DMS114 treated with DMSO at 0.1 percent for 48 hours (cell line): ENCODE measurements at regions not wholly inside any gene's neighbourhood (a gene's known extent, or its start where the extent isn't known, plus 50 kb on each side); places are given as distances from the start of the nearest gene placed in this dataset.
A peak's percentile ranks its signal among the peaks of the same experiment; 100 is the strongest.
"Not testable (repeated sequence)": the region's sequence is repeated elsewhere in the genome, so short reads cannot be mapped to it uniquely, and the experiment has no call there.

ENCODE experiments used
- DNase-seq: peaks from one replicate; lab custom pipeline; 2025; ENCODE audit not compliant: unreplicated experiment; lab: John Stamatoyannopoulos, UW

DNA sequence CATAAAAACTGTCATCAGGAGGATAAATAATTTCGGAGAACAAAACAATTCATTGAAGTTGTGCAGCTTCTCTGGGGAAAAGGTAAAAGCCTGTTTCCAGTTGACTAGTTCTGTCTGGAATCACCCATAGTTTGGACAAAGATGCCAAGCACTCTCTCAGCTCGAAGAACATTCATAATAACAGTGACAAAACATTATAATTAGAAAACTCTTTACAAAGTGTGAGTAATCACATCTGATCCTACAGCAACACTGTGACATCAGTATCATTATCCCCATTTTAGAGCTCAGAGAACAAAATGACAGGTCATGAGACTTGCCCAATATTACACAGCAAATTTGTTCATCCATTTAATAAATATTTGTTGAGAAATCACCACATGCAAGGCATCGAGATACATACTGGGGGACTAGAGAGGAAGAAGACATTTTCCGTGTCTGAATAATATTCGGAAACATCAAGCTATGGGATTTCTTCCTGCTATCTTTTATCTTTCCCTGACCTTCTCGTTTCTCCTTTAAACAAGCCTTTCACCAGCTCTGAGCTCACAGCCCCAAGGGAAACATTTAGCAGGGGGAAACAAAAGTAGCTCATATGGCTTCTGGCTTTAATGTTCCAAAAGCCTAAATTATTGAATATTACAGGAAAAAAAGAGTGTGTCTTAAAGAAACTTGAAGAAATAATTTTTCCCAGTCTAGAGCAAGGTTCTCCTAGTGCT is 123.3 kb upstream of the GHITM start:
- no peak for DNase-seq

DNA sequence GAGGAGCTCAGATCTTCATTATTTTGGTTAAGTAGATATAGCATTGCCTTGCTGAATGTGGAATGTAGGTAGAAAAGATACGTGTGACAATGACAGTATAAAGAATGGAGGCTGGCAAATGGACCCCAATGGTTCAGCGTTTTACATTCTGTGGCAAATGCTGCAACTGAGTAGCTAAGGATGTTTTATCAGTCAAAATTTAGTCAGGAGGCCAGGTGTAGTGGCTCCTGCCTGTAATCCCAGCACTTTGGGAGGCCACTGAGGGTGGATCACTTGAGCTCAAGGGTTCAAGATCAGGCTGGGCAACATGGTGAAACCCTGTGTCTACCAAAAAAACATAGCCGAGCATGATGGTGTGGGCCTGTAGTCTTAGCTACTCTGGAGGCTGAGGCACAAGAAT is 120.5 kb upstream of the GHITM start:
- no peak for DNase-seq

DNA sequence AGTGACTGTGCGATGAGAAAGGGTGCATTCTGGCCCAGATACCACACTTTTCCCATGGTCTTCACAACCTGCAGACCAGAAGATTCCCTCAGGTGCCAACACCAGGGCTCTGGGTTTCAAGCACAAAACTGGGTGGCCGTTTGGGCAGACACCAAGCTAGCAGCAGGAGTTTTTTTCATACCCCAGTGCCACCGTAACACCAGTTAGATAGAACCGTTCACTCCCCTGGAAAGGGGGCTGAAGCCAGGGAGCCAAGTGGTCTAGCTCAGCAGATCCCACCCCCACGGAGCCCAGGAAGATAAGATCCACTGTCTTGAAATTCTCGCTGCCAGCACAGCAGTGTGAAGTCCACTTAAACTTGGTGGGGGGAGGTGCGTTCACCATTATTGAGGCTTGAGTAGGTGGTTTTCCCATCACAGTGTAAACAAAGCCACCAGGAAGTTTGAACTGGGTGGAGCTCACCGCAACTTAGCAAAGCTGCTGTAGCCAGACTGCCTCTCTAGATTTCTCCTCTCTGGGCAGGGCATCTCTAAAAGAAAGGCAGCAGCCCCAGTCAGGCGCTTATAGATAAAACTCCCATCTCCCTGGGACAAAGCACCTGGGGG is 119.4 kb upstream of the GHITM start:
- not testable (repeated sequence) for DNase-seq

DNA sequence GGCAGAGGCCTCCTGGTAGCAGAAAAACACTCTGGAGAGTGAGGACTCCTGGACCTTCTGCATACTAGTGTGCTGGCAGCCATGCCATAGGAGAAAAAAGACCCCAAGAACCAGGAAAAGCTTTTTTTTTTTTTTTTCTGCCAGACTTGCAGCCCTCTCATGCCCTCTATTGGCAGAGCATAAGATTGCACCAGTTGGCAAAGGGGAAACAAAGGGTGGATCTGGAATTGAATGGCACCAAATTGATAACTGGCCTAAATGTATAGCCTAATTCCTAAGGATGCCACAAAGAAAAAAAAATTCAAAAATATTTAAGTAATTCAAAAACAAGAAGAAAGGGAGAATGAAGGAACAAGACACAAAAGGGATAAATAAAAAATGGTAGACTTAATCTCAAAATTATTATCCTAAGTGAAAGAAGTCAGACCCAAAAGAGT is 112.5 kb upstream of the GHITM start:
- peak; percentile 3 for DNase-seq

- DNase-seq: no peak
These were observed 109.5 kb upstream of the GHITM start for GRCh38 chr10:84029840-84030239.

- DNase-seq: no peak
These were observed 101.3 kb upstream of the GHITM start for GRCh38 chr10:84038035-84038434.

GRCh38 chr10:84039957-84040356 is 99.4 kb upstream of the GHITM start:
- no peak for DNase-seq

GRCh38 chr10:84047258-84048010 is 91.9 kb upstream of the GHITM start:
- DNase-seq: no peak

- DNase-seq: no peak
These were observed 89.7 kb upstream of the GHITM start for GRCh38 chr10:84049645-84050011.

DNA sequence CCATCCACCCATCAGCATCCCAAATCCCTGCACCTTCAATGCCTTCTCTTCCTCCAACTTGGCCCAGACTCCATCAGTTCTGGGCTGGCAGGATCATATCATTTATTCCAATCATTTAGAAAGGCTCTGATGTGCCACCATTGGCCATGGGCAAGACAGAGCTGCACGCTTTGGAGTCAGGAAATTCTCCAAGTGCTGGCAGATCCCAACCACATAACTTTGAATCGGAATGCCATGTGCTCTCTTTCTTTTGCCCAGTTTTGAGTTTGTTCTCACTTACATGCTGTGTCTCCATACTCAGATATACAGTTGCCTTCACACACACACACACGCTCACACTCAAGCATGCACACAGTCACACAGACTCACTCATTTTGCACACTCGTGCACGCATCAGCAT is 85.7 kb upstream of the GHITM start:
- DNase-seq: no peak

- no peak for DNase-seq
These were observed 84.6 kb upstream of the GHITM start for GRCh38 chr10:84054743-84055142.

- DNase-seq: no peak
These were observed 79.8 kb upstream of the GHITM start for GRCh38 chr10:84059526-84059925.

GRCh38 chr10:84063440-84063839 is 75.9 kb upstream of the GHITM start:
- DNase-seq: no peak

GRCh38 chr10:84065804-84066601 is 73.3 kb upstream of the GHITM start:
- DNase-seq: no peak

DNA sequence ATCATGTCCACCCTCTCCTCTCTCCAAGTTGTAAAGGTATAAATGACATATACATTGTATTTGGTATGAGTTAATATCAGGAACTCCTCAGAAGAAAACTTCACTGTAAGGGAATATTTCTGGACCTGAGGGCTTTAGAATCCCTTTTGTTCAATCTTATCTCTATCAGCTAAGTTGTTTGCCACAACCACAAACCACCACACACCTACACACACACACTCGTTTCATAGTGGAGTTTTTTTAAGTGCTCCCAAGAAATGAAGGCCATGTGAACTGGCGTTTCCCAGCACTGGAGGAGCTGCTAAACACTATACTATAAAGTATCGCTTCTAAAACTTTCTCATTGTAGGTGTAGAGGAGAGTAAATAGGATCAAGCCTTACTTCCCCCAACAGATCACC is 64.8 kb upstream of the GHITM start:
- DNase-seq: no peak

DNA sequence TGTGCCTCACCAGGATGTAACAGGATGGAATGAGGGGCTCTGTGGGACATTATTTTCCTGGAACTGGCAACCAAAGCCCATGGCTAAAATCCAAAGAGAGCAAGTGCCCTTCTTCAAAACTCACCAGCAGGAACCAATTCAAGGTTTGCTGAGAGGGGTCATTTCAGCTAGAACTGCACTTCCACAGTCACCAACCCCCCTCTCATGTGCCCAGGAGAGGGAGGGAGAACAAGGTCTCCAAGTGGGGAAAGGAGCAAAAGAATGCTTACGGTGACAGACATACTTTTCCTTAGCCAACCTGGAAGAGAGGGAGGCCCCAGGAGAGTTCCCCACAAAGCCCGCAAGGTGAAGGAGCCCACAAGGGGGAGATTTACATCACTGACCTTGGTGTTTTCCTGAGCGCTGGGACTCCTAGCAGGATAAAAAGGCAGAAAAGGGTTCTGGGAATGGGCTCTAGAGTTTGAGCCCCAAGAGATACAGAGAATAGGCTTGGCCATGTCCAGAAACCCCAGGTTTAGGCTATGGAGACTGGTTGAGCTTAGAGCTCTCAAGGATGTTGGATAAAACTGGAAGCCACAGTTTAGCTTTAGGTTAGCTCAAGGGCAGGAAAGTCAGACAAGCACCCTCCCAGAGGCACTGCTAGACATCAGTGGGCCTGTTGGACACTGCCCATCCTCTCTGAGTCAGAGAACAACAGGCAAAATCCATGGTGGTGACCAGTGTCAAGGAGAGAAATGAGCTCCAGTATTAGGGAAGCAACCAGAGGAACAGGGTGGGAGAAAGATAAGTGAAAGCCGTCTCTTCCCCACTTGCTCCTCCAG is 63.9 kb upstream of the GHITM start:
- DNase-seq: no peak

GRCh38 chr10:84076047-84076388 is 63.3 kb upstream of the GHITM start:
- DNase-seq: no peak

GRCh38 chr10:84076540-84077195 is 62.6 kb upstream of the GHITM start:
- DNase-seq: no peak

GRCh38 chr10:84077768-84078167 is 61.5 kb upstream of the GHITM start:
- DNase-seq: no peak

GRCh38 chr10:84078771-84079170 is 60.5 kb upstream of the GHITM start:
- no peak for DNase-seq
